Suprapubic skin (tissue), 3 donors: ENCODE measurements at regions not wholly inside any gene's neighbourhood (a gene's known extent, or its start where the extent isn't known, plus 50 kb on each side); places are given as distances from the start of the nearest gene placed in this dataset.

Experiments used
- CTCF ChIP-seq, 2 donors: fragments of 200-600 bp in 1 of 2; fragments of 450-650 bp in 1 of 2; sonication (generic) in 1 of 2; IDR thresholded peaks; one replicate each; pipeline ENCODE4 v1.5.1; 2016 to 2019; ENCODE audit warnings: antibody characterized with exemption in 2 of 2, mild to moderate bottlenecking in 1 of 2, moderate library complexity in 1 of 2
- EP300 ChIP-seq: sonication (generic); formaldehyde crosslinking; IDR thresholded peaks from one replicate; pipeline ENCODE4 v1.6.1; 2017; ENCODE audit warnings: antibody characterized with exemption
- POLR2A ChIP-seq, 2 donors: fragments of 450-650 bp; IDR thresholded peaks; one replicate each; pipeline ENCODE4 v1.6.1; 2017; ENCODE audit warnings: antibody characterized with exemption in 2 of 2, mild to moderate bottlenecking in 2 of 2, moderate library complexity in 2 of 2

- TF ChIP-seq CTCF (IDR thresholded peaks at IDR 0.05) (no peak), EP300 (no peak), POLR2A (IDR thresholded peaks at IDR 0.05) (no peak)
Measured at GRCh38 chr5:67355120-67355713, 158.6 kb upstream of the CD180 start.
